ENCODE measurements at regions not wholly inside any gene's neighbourhood (a gene's known extent, or its start where the extent isn't known, plus 50 kb on each side); places are given as distances from the start of the nearest gene placed in this dataset.

DNA sequence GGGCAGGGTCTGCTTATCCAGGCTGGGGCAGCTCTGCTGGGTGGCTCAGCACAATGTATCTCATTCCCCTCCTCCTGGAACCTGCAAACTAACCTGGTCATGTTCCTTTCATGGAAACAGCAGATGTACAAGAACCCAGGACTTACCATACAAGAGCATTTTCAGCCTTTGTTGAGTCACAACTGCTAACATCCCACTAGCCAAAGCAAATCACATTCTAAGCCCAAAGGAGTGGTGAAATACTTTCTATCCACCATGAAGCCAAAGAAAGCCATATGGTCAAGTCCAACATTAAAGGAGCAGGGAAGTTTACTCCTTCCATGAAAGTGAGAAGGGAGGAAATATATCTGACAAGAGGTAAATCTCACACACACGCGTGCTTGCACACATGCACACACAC lies 163.0 kb downstream of the IRS1 start:
- ATAC-seq, result no peak
- TF ChIP-seq POLR2A (IDR thresholded peaks at IDR 0.05), result no peak
- TF ChIP-seq, protein P1, sequence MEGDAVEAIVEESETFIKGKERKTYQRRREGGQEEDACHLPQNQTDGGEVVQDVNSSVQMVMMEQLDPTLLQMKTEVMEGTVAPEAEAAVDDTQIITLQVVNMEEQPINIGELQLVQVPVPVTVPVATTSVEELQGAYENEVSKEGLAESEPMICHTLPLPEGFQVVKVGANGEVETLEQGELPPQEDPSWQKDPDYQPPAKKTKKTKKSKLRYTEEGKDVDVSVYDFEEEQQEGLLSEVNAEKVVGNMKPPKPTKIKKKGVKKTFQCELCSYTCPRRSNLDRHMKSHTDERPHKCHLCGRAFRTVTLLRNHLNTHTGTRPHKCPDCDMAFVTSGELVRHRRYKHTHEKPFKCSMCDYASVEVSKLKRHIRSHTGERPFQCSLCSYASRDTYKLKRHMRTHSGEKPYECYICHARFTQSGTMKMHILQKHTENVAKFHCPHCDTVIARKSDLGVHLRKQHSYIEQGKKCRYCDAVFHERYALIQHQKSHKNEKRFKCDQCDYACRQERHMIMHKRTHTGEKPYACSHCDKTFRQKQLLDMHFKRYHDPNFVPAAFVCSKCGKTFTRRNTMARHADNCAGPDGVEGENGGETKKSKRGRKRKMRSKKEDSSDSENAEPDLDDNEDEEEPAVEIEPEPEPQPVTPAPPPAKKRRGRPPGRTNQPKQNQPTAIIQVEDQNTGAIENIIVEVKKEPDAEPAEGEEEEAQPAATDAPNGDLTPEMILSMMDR (IDR thresholded peaks at IDR 0.05), result no peak
- no peaks in the 10 kb centered on the region for H3K36me3 ChIP-seq
- intact Hi-C loops (cut with DNase I), result no loop called here
- DNase-seq, result no peak
- H3K4me3 ChIP-seq, result no peak overlapping the region
- H3K4me1 ChIP-seq, result peaks cover 0 to 6% (median 2%) of the 10 kb centered on the region in 12 donors
- H3K9me3 ChIP-seq, result peaks cover 0 to 14% (median 0%) of the 10 kb centered on the region in 12 donors
- peaks cover 0 to 4% (median 0%) of the 10 kb centered on the region in 9 donors for H3K27me3 ChIP-seq
- 96 to 100% (median 99%) methylated on average over 2 of the region's 2 CpGs for WGBS, 4 donors
- no peak overlapping the region for H3K27ac ChIP-seq

DNA sequence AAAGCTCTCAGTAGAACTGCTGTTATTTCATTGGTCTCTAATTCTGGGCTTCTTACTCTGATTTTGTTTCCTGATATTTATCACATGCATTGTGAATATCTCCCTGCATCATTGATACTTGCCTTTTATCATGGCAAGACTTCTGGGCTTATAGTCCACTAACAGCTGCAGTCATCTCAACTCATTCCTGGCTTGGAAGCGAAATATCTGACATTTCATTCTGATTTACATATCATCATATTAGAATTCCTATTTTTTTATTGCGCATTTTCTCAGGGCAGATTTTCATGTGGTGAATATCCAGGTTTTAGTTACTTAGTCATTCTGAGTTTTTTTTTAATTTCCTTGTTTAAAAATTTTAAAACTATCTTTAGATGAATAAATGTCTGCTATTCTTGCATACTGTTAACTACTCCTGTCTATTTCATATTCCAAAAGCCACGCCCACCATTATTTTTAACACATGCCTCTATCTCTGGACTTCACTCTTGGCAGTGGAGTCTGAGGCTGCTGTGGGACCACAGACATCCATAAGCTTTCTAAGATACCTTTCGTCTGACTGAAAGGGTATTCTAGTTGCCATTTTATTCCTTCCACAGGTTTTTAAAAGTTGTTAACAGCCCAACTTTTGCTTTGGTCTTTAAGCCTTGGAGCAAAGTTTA lies 164.5 kb downstream of the IRS1 start:
- TF ChIP-seq POLR2A (IDR thresholded peaks at IDR 0.05), result no peak
- TF ChIP-seq, protein P1 (IDR thresholded peaks at IDR 0.05), result no peak
- peaks cover 0 to 2% (median 0%) of the 10 kb centered on the region in 12 donors for H3K9me3 ChIP-seq
- peaks cover 0 to 10% (median 5%) of the 10 kb centered on the region in 12 donors for H3K4me1 ChIP-seq
- H3K27ac ChIP-seq, result peak overlapping the region in 1 of 12 donors; percentile 32
- intact Hi-C loops (cut with DNase I), result loop anchor here in 1 of 10 donors (5.0 kb wide), 1 partner anchor 167 kb away; no protein-coding TSS in a partner anchor
- H3K4me3 ChIP-seq, result no peak overlapping the region
- ATAC-seq, result peak in 3 of 4 donors; percentile 40 to 67 (median 61)
- 64 to 69% (median 67%) methylated on average over 4 of the region's 4 CpGs for WGBS, 4 donors
- H3K36me3 ChIP-seq, result no peaks in the 10 kb centered on the region
- no peaks in the 10 kb centered on the region for H3K27me3 ChIP-seq
- no peak for DNase-seq

DNA sequence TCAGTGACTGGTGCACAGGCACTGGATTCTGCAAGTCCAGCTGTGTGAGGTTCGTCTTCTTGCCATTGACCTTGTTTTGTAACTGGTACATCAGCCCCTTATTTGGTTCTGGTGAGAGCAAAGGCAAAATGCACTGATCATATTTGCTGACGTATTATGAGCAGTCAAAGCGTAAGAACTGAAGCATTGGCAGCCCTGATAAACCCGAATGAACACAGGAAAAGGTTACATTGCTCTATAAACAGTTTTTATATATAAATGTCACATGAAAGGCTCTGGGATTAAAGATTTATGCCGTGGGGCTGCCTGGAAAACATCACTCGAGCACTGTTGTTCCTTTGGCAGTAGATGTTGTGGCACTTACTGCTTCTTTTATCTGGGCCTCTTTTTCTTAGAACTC lies 167.9 kb downstream of the IRS1 start:
- DNase-seq, result no peak
- Histone ChIP-seq H3K4me1 (peaks cover 0 to 10% (median 5%) of the 10 kb centered on the region in 12 donors), H3K27ac (peak overlapping the region in 10 of 12 donors; percentile 16 to 80 (median 40)), H3K9me3 (no peaks in the 10 kb centered on the region), H3K36me3 (no peaks in the 10 kb centered on the region), H3K4me3 (no peak overlapping the region), H3K27me3 (no peaks in the 10 kb centered on the region)
- WGBS, 4 donors, result 23 to 45% (median 34%) methylated on average over 6 of the region's 6 CpGs
- peak; percentile 74 to 94 (median 93) for ATAC-seq
- intact Hi-C loops (cut with DNase I), result loop anchor here in 1 of 10 donors (5.0 kb wide), 1 partner anchor 171 kb away; no protein-coding TSS in a partner anchor
- TF ChIP-seq, protein P1 (IDR thresholded peaks at IDR 0.05), result no peak
- no peak for TF ChIP-seq POLR2A (IDR thresholded peaks at IDR 0.05)

DNA sequence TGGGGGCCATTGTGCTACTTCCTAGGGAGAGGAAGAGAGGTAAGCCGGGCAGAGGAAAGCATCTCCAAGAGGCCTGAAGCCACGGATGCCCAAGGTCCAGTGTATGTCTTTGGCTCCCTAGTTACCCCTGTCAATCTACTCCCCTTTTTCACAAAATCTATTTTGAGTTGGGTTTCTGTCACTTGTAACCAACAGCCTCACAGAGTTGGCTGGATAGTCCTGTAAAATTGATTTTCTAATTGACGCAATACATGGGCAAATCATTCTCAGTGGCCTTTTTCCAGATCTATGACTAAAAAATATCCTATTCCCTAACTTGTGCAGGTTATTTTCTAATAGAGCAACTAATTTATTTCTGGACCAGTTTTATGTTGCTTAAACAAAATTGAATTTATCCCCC lies 168.4 kb downstream of the IRS1 start:
- Histone ChIP-seq H3K9me3 (no peaks in the 10 kb centered on the region), H3K4me1 (peaks cover 0 to 10% (median 5%) of the 10 kb centered on the region in 12 donors), H3K4me3 (no peak overlapping the region), H3K27ac (peak overlapping the region in 8 of 12 donors; percentile 16 to 80 (median 48)), H3K27me3 (no peaks in the 10 kb centered on the region), H3K36me3 (no peaks in the 10 kb centered on the region)
- ATAC-seq (no peak), DNase-seq (no peak)
- TF ChIP-seq POLR2A (IDR thresholded peaks at IDR 0.05), result no peak
- TF ChIP-seq, protein P1 (IDR thresholded peaks at IDR 0.05), result no peak
- WGBS, 4 donors, result 91 to 97% (median 95%) methylated on average over 3 of the region's 3 CpGs
- intact Hi-C loops (cut with DNase I), result loop anchor here in 1 of 10 donors (5.0 kb wide), 1 partner anchor 171 kb away; no protein-coding TSS in a partner anchor

All from heart left ventricle (tissue), 16 donors.